OCI-LY7 (cell line): ENCODE measurements at regions not wholly inside any gene's neighbourhood (a gene's known extent, or its start where the extent isn't known, plus 50 kb on each side); places are given as distances from the start of the nearest gene placed in this dataset.

Experiments
- BruUV-seq: library from RNA; stranded (reverse); fragments of 400-500 nt; replicated peaks from 2 replicates; lab custom pipeline; 2021; lab: Mats Ljungman, UMichigan
- CTCF ChIA-PET: fragments of 300-600 bp; sonication (Branson Sonifier 250); formaldehyde crosslinking; loops from one replicate; lab custom pipeline; 2022; ENCODE audit warnings: antibody characterized with exemption; ENCODE audit not compliant: unreplicated experiment; lab: Charles Lee
- POLR2A ChIA-PET: fragments of 300-600 bp; sonication (Branson Sonifier 250); formaldehyde crosslinking; loops from one replicate; lab custom pipeline; 2022; ENCODE audit warnings: antibody characterized with exemption; lab: Charles Lee
- DNase-seq: peaks from one replicate; pipeline ENCODE4 v3.0.0-alpha.2; 2015; ENCODE audit warnings: low spot score
- H2AFZ ChIP-seq: fragments of 200-600 bp; sonication (generic), shearing (Covaris generic); 2 replicates; pipeline ENCODE4 v1.6.1; 2014; ENCODE audit warnings: mild to moderate bottlenecking, antibody characterized with exemption, low read length, moderate library complexity
- H3K27ac ChIP-seq: fragments of 200-600 bp; sonication (generic); 2 replicates; pipeline ENCODE4 v1.5.1; 2014; ENCODE audit warnings: mixed run types, low read depth, mild to moderate bottlenecking, moderate library complexity, low read length, inconsistent platforms; ENCODE audit not compliant: poor library complexity, severe bottlenecking
- H3K36me3 ChIP-seq: fragments of 200-600 bp; sonication (generic); 2 replicates; pipeline ENCODE4 v1.6.1; 2014; ENCODE audit warnings: mild to moderate bottlenecking, antibody characterized with exemption, low read length, moderate library complexity, mixed read lengths; ENCODE audit not compliant: insufficient read depth
- H3K4me1 ChIP-seq: fragments of 200-600 bp; sonication (generic); 2 replicates; pipeline ENCODE4 v1.5.1; 2014; ENCODE audit warnings: mild to moderate bottlenecking, low read length; ENCODE audit not compliant: insufficient read depth, poor library complexity, severe bottlenecking
- H3K4me2 ChIP-seq: fragments of 200-600 bp; sonication (generic); 2 replicates; pipeline ENCODE4 v1.6.1; 2014; ENCODE audit warnings: mild to moderate bottlenecking, low read length
- H3K4me3 ChIP-seq: fragments of 200-600 bp; sonication (generic); 2 replicates; pipeline ENCODE4 v1.5.1; 2014; ENCODE audit warnings: mild to moderate bottlenecking, low read depth, low read length; ENCODE audit not compliant: poor library complexity, severe bottlenecking
- H3K79me2 ChIP-seq: fragments of 200-600 bp; sonication (generic); 2 replicates; pipeline ENCODE4 v1.6.1; 2016; ENCODE audit warnings: low read depth, mild to moderate bottlenecking, low read length, moderate library complexity, mixed read lengths; ENCODE audit not compliant: insufficient read depth
- H3K9me2 ChIP-seq: fragments of 200-600 bp; sonication (generic); 2 replicates; pipeline ENCODE4 v1.6.1; 2016; ENCODE audit warnings: mild to moderate bottlenecking, low read length, mixed read lengths; ENCODE audit not compliant: insufficient read depth
- H3K9me3 ChIP-seq: fragments of 200-600 bp; sonication (generic); 2 replicates; pipeline ENCODE4 v1.6.1; 2014; ENCODE audit warnings: mild to moderate bottlenecking, mixed run types, low read length, mixed read lengths
- H4K20me1 ChIP-seq: fragments of 200-600 bp; sonication (generic); 2 replicates; pipeline ENCODE4 v1.6.1; 2014; ENCODE audit warnings: mild to moderate bottlenecking, antibody characterized with exemption, low read length, moderate library complexity, mixed read lengths; ENCODE audit not compliant: insufficient read depth
- EZH2phosphoT487 ChIP-seq: fragments of 200-600 bp; sonication (generic); IDR thresholded peaks from 2 replicates; pipeline ENCODE4 v1.6.1; 2018; ENCODE audit warnings: low read depth, borderline replicate concordance, mild to moderate bottlenecking, mixed run types, antibody characterized with exemption, low read length, moderate library complexity, mixed read lengths
- intact Hi-C: fragments of 100-400 bp; cut with micrococcal nuclease; formaldehyde crosslinking; loops from one replicate; pipeline ENCODE4 v1.10.0; 2022; ENCODE audit not compliant: unreplicated experiment
- TF ChIP-seq, protein P1 (sequence below): fragments of 200-600 bp; sonication (generic); conservative IDR thresholded peaks from 2 replicates; pipeline ENCODE4 v1.5.1; 2014; ENCODE audit warnings: mild to moderate bottlenecking, antibody characterized with exemption, low read length, moderate library complexity, mixed read lengths

DNA sequence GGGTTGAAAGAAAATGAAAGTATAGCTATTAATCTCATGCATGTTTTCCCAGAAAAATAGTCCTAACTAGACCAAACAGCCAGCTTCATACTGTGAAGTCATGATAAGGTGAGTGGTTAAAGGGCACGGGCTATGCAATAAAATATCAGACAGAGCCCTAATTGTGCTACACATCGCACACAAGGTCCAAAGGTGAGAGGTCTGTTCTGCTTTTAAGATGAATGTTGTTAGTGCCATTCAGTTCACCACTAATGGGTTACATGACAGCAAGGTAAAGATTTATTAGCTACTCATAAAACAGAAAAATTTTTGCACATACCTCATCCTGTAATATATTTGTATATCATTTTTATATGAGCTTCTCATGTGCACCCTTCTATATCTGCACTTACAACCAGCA is 105.0 kb upstream of the STK17B start:
- Histone ChIP-seq H3K27ac (peak overlapping the region; percentile 100), H3K79me2 (peaks cover 21% of the 10 kb centered on the region; the same call in 1 of the 2 replicates), H3K9me3 (no peaks in the 10 kb centered on the region), H3K9me2 (no peaks in the 10 kb centered on the region), H3K4me2 (peak overlapping the region; percentile 73), H2AFZ (peak overlapping the region; percentile 21; the same call in 1 of the 2 replicates), H4K20me1 (no peaks in the 10 kb centered on the region), H3K36me3 (no peaks in the 10 kb centered on the region), H3K4me1 (peaks cover 55% of the 10 kb centered on the region), H3K4me3 (peak overlapping the region; percentile 56)
- no TSS peak for BruUV-seq
- POLR2A ChIA-PET = interaction anchor here (0.5 to 6.9 kb wide), 30 partner anchors 9 to 1428 kb away, joined by 3 to 226 read pairs (median 6); partner anchors contain the start of gene STK17B
- intact Hi-C loops = loop anchor here (10.0 kb wide), 1 partner anchor 712 kb away; no protein-coding TSS in a partner anchor
- CTCF ChIA-PET = interaction anchor here (0.6 to 3.9 kb wide), 11 partner anchors 28 to 144 kb away, joined by 3 to 23 read pairs (median 4); no protein-coding TSS in a partner anchor
- peak; percentile 30 for DNase-seq
- no peak for TF ChIP-seq EZH2phosphoT487
- TF ChIP-seq, protein P1, sequence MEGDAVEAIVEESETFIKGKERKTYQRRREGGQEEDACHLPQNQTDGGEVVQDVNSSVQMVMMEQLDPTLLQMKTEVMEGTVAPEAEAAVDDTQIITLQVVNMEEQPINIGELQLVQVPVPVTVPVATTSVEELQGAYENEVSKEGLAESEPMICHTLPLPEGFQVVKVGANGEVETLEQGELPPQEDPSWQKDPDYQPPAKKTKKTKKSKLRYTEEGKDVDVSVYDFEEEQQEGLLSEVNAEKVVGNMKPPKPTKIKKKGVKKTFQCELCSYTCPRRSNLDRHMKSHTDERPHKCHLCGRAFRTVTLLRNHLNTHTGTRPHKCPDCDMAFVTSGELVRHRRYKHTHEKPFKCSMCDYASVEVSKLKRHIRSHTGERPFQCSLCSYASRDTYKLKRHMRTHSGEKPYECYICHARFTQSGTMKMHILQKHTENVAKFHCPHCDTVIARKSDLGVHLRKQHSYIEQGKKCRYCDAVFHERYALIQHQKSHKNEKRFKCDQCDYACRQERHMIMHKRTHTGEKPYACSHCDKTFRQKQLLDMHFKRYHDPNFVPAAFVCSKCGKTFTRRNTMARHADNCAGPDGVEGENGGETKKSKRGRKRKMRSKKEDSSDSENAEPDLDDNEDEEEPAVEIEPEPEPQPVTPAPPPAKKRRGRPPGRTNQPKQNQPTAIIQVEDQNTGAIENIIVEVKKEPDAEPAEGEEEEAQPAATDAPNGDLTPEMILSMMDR = no peak

DNA sequence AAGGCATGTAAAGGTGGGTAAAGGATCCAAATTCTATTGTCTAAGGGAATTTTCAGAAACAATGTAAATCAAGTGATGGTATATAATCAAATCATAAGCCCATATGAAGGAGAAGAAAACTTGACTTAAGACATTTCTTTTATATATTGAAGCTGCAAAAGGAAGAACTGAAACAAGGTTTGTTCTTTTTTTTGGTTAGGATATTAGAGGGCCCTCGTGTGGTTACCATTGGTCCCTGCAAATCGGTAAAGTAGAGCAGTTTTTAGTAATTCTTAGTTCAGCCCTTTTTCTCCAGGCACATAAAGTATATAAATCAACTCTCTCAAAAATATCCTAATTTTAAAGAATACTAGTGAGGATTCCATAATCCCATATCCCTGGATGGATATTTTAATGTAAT is 105.6 kb upstream of the STK17B start:
- no peak for TF ChIP-seq EZH2phosphoT487
- TF ChIP-seq, protein P1 = peak; percentile 97
- POLR2A ChIA-PET = interaction anchor here (0.6 to 6.9 kb wide), 24 partner anchors 8 to 875 kb away, joined by 3 to 226 read pairs (median 6); partner anchors contain the start of gene STK17B
- Histone ChIP-seq H2AFZ (peak overlapping the region; percentile 21; the same call in 1 of the 2 replicates), H4K20me1 (no peaks in the 10 kb centered on the region), H3K79me2 (peaks cover 20% of the 10 kb centered on the region; the same call in 1 of the 2 replicates), H3K27ac (peak overlapping the region; percentile 100), H3K9me3 (no peaks in the 10 kb centered on the region; the same call in 1 of the 2 replicates), H3K4me2 (peak overlapping the region; percentile 73), H3K9me2 (no peaks in the 10 kb centered on the region), H3K4me1 (peaks cover 49% of the 10 kb centered on the region), H3K4me3 (peak overlapping the region; percentile 56), H3K36me3 (no peaks in the 10 kb centered on the region)
- DNase-seq = peak; percentile 81
- intact Hi-C loops = loop anchor here (1.0 to 10.0 kb wide), 3 partner anchors 146 to 712 kb away; no protein-coding TSS in a partner anchor
- CTCF ChIA-PET = interaction anchor here (0.6 to 3.9 kb wide), 9 partner anchors 36 to 145 kb away, joined by 3 to 23 read pairs (median 4); no protein-coding TSS in a partner anchor
- no TSS peak for BruUV-seq
